HG03060 (cell line): ENCODE measurements at regions not wholly inside any gene's neighbourhood (a gene's known extent, or its start where the extent isn't known, plus 50 kb on each side); places are given as distances from the start of the nearest gene placed in this dataset.
"Not testable (repeated sequence)": the region's sequence is repeated elsewhere in the genome, so short reads cannot be mapped to it uniquely, and the experiment has no call there.

Source experiments
- ATAC-seq: cut with Tn5 transposase; IDR thresholded peaks from one replicate; pipeline ENCODE4 v1.9.1; 2021; ENCODE audit warnings: low read depth, moderate number of reproducible peaks; ENCODE audit not compliant: unreplicated experiment

- no peak for ATAC-seq
These were observed 1315.4 kb upstream of the CHAC2 start for GRCh38 chr2:52452201-52452600.

- ATAC-seq: no peak
These were observed 1321.9 kb upstream of the CHAC2 start for GRCh38 chr2:52445686-52446085.

- no peak for ATAC-seq
These were observed 1336.2 kb upstream of the CHAC2 start for GRCh38 chr2:52431352-52431760.

- no peak for ATAC-seq
These were observed 1337.9 kb upstream of the CHAC2 start for GRCh38 chr2:52429740-52430139.

GRCh38 chr2:52429171-52429570 lies 1338.4 kb upstream of the CHAC2 start:
- no peak for ATAC-seq

- no peak for ATAC-seq
These were observed 1339.4 kb upstream of the CHAC2 start for GRCh38 chr2:52428224-52428623.

GRCh38 chr2:52423655-52424054 lies 1343.9 kb upstream of the CHAC2 start:
- ATAC-seq: no peak

GRCh38 chr2:52423111-52423510 lies 1344.5 kb upstream of the CHAC2 start:
- ATAC-seq: no peak

- ATAC-seq: no peak
These were observed 1351.3 kb upstream of the CHAC2 start for GRCh38 chr2:52416340-52416739.

GRCh38 chr2:52414561-52415295 lies 1352.9 kb upstream of the CHAC2 start:
- ATAC-seq: no peak

GRCh38 chr2:52409308-52410118 lies 1358.1 kb upstream of the CHAC2 start:
- not testable (repeated sequence) for ATAC-seq

- no peak for ATAC-seq
These were observed 1361.6 kb upstream of the CHAC2 start for GRCh38 chr2:52405980-52406379.

- ATAC-seq: no peak
These were observed 1362.7 kb upstream of the CHAC2 start for GRCh38 chr2:52404866-52405265.

- no peak for ATAC-seq
These were observed 1363.6 kb upstream of the CHAC2 start for GRCh38 chr2:52404046-52404445.

GRCh38 chr2:52402128-52402527 lies 1365.5 kb upstream of the CHAC2 start:
- no peak for ATAC-seq

GRCh38 chr2:52396836-52397235 lies 1364.9 kb upstream of the NRXN1 start:
- ATAC-seq: no peak

GRCh38 chr2:52395912-52396311 lies 1364.0 kb upstream of the NRXN1 start:
- no peak for ATAC-seq

- no peak for ATAC-seq
These were observed 1359.7 kb upstream of the NRXN1 start for GRCh38 chr2:52391621-52392020.

GRCh38 chr2:52390651-52391050 lies 1358.7 kb upstream of the NRXN1 start:
- ATAC-seq: no peak

- no peak for ATAC-seq
These were observed 1356.1 kb upstream of the NRXN1 start for GRCh38 chr2:52387937-52388590.

GRCh38 chr2:52386433-52387030 lies 1354.6 kb upstream of the NRXN1 start:
- no peak for ATAC-seq
